ENCODE measurements at regions not wholly inside any gene's neighbourhood (a gene's known extent, or its start where the extent isn't known, plus 50 kb on each side); places are given as distances from the start of the nearest gene placed in this dataset.
A peak's percentile ranks its signal among the peaks of the same experiment; 100 is the strongest.

- DNase-seq = no peak
Observed at GRCh38 chr2:111676291-111676822, 207.6 kb downstream of the ANAPC1 start.

- DNase-seq = no peak
Observed at GRCh38 chr2:111678161-111678560, 205.8 kb downstream of the ANAPC1 start.

- no peak for DNase-seq
Observed at GRCh38 chr2:111678651-111679050, 205.3 kb downstream of the ANAPC1 start.

GRCh38 chr2:111679202-111679601 is 204.8 kb downstream of the ANAPC1 start:
- DNase-seq = no peak

GRCh38 chr2:111684611-111685010 is 199.4 kb downstream of the ANAPC1 start:
- DNase-seq = no peak

GRCh38 chr2:111685342-111685741 is 198.7 kb downstream of the ANAPC1 start:
- no peak for DNase-seq

GRCh38 chr2:111686994-111687393 is 197.0 kb downstream of the ANAPC1 start:
- DNase-seq = no peak

GRCh38 chr2:111687911-111688310 is 196.1 kb downstream of the ANAPC1 start:
- no peak for DNase-seq

- no peak for DNase-seq
Observed at GRCh38 chr2:111688482-111688881, 195.5 kb downstream of the ANAPC1 start.

GRCh38 chr2:111689174-111689573 is 194.8 kb downstream of the ANAPC1 start:
- DNase-seq = no peak

- DNase-seq = no peak
Observed at GRCh38 chr2:111689941-111690340, 194.1 kb downstream of the ANAPC1 start.

- DNase-seq = no peak
Observed at GRCh38 chr2:111691164-111691875, 192.7 kb downstream of the ANAPC1 start.

- no peak for DNase-seq
Observed at GRCh38 chr2:111692311-111692710, 191.7 kb downstream of the ANAPC1 start.

GRCh38 chr2:111694700-111695101 is 189.3 kb downstream of the ANAPC1 start:
- no peak for DNase-seq

- no peak for DNase-seq
Observed at GRCh38 chr2:111695441-111696007, 188.5 kb downstream of the ANAPC1 start.

- no peak for DNase-seq
Observed at GRCh38 chr2:111696226-111696625, 187.8 kb downstream of the ANAPC1 start.

- no peak for DNase-seq
Observed at GRCh38 chr2:111697560-111697959, 186.4 kb downstream of the ANAPC1 start.

- no peak for DNase-seq
Observed at GRCh38 chr2:111698089-111698488, 185.9 kb downstream of the ANAPC1 start.

GRCh38 chr2:111698743-111699554 is 185.0 kb downstream of the ANAPC1 start:
- DNase-seq = peak; percentile 29 to 68

- no peak for DNase-seq
Observed at GRCh38 chr2:111701266-111701665, 182.7 kb downstream of the ANAPC1 start.

GRCh38 chr2:111701798-111702118 is 182.2 kb downstream of the ANAPC1 start:
- DNase-seq = no peak

- DNase-seq = peak; percentile 34 to 70
Observed at GRCh38 chr2:111702119-111702803, 181.7 kb downstream of the ANAPC1 start.

GRCh38 chr2:111702804-111703196 is 181.2 kb downstream of the ANAPC1 start:
- DNase-seq = no peak
